HUES48 (cell line): ENCODE measurements at regions not wholly inside any gene's neighbourhood (a gene's known extent, or its start where the extent isn't known, plus 50 kb on each side); places are given as distances from the start of the nearest gene placed in this dataset.
A peak's percentile ranks its signal among the peaks of the same experiment; 100 is the strongest.
"Not testable (repeated sequence)": the region's sequence is repeated elsewhere in the genome, so short reads cannot be mapped to it uniquely, and the experiment has no call there.

ENCODE experiments used
- H3K27ac ChIP-seq: one replicate; pipeline ENCODE4 v1.7.0; 2013; ENCODE audit warnings: low read depth, low read length, inconsistent platforms
- H3K27me3 ChIP-seq: 2 replicates; pipeline ENCODE4 v1.6.1; 2013; ENCODE audit warnings: mild to moderate bottlenecking, low read length; ENCODE audit not compliant: control insufficient read depth, insufficient read depth
- H3K36me3 ChIP-seq: 2 replicates; pipeline ENCODE4 v1.6.1; 2013; ENCODE audit warnings: low read length; ENCODE audit not compliant: control insufficient read depth, insufficient read depth
- H3K4me1 ChIP-seq: 2 replicates; pipeline ENCODE4 v1.6.1; 2013; ENCODE audit warnings: mild to moderate bottlenecking, low read length; ENCODE audit not compliant: control insufficient read depth, insufficient read depth
- H3K4me3 ChIP-seq: 2 replicates; pipeline ENCODE4 v1.5.1; 2013; ENCODE audit warnings: mild to moderate bottlenecking, low read depth, low read length
- H3K9ac ChIP-seq: 2 replicates; pipeline ENCODE4 v1.6.1; 2013; ENCODE audit warnings: mild to moderate bottlenecking, low read depth, low read length, moderate library complexity
- H3K9me3 ChIP-seq: 2 replicates; pipeline ENCODE4 v1.6.1; 2013; ENCODE audit warnings: low read length; ENCODE audit not compliant: control insufficient read depth, insufficient read depth

GRCh38 chr6:6962086-6962485, 145.7 kb upstream of the RREB1 start:
- no peaks in the 10 kb centered on the region for H3K4me1 ChIP-seq
- no peak overlapping the region for H3K4me3 ChIP-seq

GRCh38 chr6:6962699-6963098, 145.1 kb upstream of the RREB1 start:
- Histone ChIP-seq H3K9ac (no peak overlapping the region), H3K27ac (no peak overlapping the region), H3K4me3 (no peak overlapping the region), H3K9me3 (no peaks in the 10 kb centered on the region), H3K27me3 (no peaks in the 10 kb centered on the region), H3K4me1 (no peaks in the 10 kb centered on the region), H3K36me3 (no peaks in the 10 kb centered on the region)

More at GRCh38 chr6:6962086-6962485, 145.7 kb upstream of the RREB1 start:
- Histone ChIP-seq H3K9ac (no peak overlapping the region), H3K9me3 (no peaks in the 10 kb centered on the region), H3K36me3 (no peaks in the 10 kb centered on the region), H3K27me3 (no peaks in the 10 kb centered on the region), H3K27ac (no peak overlapping the region)

GRCh38 chr6:6963390-6963789, 144.4 kb upstream of the RREB1 start:
- H3K4me1 ChIP-seq, H3K9me3 ChIP-seq, H3K27me3 ChIP-seq, H3K36me3 ChIP-seq, H3K4me3 ChIP-seq, H3K27ac ChIP-seq, H3K9ac ChIP-seq: not testable (repeated sequence)

- Histone ChIP-seq H3K27ac (no peak overlapping the region), H3K4me1 (no peaks in the 10 kb centered on the region), H3K27me3 (no peaks in the 10 kb centered on the region), H3K9ac (no peak overlapping the region), H3K9me3 (no peaks in the 10 kb centered on the region), H3K36me3 (no peaks in the 10 kb centered on the region), H3K4me3 (no peak overlapping the region)
Observed at GRCh38 chr6:6964675-6965074, 143.1 kb upstream of the RREB1 start.

DNA sequence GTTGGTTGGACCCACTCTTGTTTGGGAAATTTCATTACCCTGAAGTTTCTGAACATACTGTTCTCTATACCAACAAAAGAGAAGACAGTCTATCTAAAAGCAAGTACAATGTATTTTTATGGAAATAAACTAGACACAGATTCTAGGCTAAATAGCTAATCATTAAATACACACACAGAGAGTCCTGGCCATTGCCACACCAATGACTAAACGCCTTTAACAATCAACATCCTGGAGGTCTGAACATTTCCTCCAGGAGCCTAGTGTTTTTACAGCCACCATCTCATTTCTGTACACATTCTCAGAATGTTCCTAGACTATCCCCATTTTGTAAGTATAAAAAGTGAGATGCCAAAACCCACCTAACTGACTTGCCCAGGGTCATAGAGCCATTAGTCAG, 141.6 kb upstream of the RREB1 start:
- no peak overlapping the region for H3K4me3 ChIP-seq
- no peaks in the 10 kb centered on the region for H3K4me1 ChIP-seq
- no peaks in the 10 kb centered on the region for H3K27me3 ChIP-seq
- H3K9me3 ChIP-seq = no peaks in the 10 kb centered on the region
- no peak overlapping the region for H3K9ac ChIP-seq
- no peaks in the 10 kb centered on the region for H3K36me3 ChIP-seq
- H3K27ac ChIP-seq = no peak overlapping the region

DNA sequence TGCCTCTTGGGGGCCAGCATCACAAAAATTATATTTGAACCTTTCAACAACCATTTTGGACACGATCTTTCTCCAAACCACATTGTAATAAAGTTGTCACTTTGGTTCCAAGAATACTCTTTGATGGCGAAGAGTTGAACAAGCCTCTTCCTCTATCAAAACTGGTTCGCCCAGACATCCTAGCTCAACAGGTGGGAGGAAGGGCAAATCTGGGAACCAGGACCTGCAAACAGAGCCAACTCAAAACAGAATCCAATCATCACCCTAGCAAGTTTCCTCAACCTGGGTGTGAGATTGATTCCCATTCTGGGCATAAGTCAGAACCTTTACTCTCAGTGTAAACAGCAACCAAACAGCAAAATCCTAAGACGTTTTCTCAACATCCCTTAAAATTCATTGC, 141.2 kb upstream of the RREB1 start:
- no peaks in the 10 kb centered on the region for H3K36me3 ChIP-seq
- H3K27me3 ChIP-seq = no peaks in the 10 kb centered on the region
- H3K9me3 ChIP-seq = no peaks in the 10 kb centered on the region
- H3K27ac ChIP-seq = no peak overlapping the region
- H3K4me1 ChIP-seq = no peaks in the 10 kb centered on the region
- no peak overlapping the region for H3K9ac ChIP-seq
- no peak overlapping the region for H3K4me3 ChIP-seq

DNA sequence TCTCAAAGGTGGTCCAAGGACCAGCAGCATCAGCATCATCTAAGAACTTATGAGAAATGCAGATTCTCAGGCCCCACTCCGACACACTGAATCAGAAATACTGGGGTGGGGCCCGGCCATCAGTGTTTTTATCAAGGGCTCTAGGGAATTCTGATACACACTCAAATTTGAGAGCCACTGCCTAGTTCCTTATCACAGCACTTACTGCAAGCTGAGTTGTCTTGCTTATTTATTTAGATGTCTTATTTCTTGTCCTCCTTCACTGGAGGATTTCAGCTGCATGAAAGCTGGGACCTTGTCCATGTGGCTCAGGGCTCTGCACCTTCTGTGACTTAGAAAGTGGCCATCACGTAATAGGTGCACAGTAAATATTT, 139.4 kb upstream of the RREB1 start:
- Histone ChIP-seq H3K4me3 (no peak overlapping the region), H3K9ac (no peak overlapping the region), H3K36me3 (no peaks in the 10 kb centered on the region), H3K27me3 (no peaks in the 10 kb centered on the region), H3K4me1 (no peaks in the 10 kb centered on the region), H3K9me3 (no peaks in the 10 kb centered on the region), H3K27ac (no peak overlapping the region)

- no peak overlapping the region for H3K27ac ChIP-seq
- no peaks in the 10 kb centered on the region for H3K27me3 ChIP-seq
- no peaks in the 10 kb centered on the region for H3K9me3 ChIP-seq
- H3K4me3 ChIP-seq = no peak overlapping the region
- no peak overlapping the region for H3K9ac ChIP-seq
- no peaks in the 10 kb centered on the region for H3K4me1 ChIP-seq
- no peaks in the 10 kb centered on the region for H3K36me3 ChIP-seq
Observed at GRCh38 chr6:6968731-6969552, 138.8 kb upstream of the RREB1 start.

DNA sequence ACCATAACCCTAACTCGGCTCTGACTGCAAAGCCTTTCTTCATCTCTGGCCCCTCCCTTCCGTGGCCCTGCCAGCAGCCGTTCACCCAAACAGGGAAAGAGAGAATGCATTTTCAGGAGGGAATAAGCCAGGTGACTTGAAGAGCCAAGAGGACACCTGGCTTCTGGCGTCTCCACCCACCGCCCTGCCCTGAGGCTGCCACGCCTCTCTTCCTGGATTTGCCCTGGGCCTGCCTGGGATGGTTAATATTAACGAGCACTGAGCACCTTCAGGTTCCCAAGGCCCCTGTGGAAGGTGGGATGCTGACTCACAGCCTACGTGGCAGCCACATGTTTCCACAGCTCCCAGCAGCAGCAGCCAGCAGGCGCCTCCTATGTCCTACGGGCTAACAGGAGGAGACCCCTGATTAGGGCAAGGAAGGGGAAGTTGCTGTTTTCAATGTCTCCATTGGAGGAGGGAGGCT, 138.0 kb upstream of the RREB1 start:
- H3K27ac ChIP-seq = peak overlapping the region; percentile 5
- H3K27me3 ChIP-seq = no peaks in the 10 kb centered on the region
- H3K9ac ChIP-seq = no peak overlapping the region
- H3K9me3 ChIP-seq = no peaks in the 10 kb centered on the region
- no peaks in the 10 kb centered on the region for H3K36me3 ChIP-seq
- H3K4me3 ChIP-seq = no peak overlapping the region
- H3K4me1 ChIP-seq = no peaks in the 10 kb centered on the region

- Histone ChIP-seq H3K9ac (no peak overlapping the region), H3K9me3 (no peaks in the 10 kb centered on the region), H3K4me1 (no peaks in the 10 kb centered on the region), H3K27me3 (no peaks in the 10 kb centered on the region), H3K27ac (no peak overlapping the region), H3K4me3 (no peak overlapping the region), H3K36me3 (no peaks in the 10 kb centered on the region)
Observed at GRCh38 chr6:6970851-6971250, 136.9 kb upstream of the RREB1 start.

GRCh38 chr6:6971369-6971768, 136.4 kb upstream of the RREB1 start:
- no peaks in the 10 kb centered on the region for H3K4me1 ChIP-seq
- no peaks in the 10 kb centered on the region for H3K9me3 ChIP-seq
- no peak overlapping the region for H3K9ac ChIP-seq
- H3K27me3 ChIP-seq = no peaks in the 10 kb centered on the region
- H3K4me3 ChIP-seq = no peak overlapping the region
- H3K36me3 ChIP-seq = no peaks in the 10 kb centered on the region
- no peak overlapping the region for H3K27ac ChIP-seq
